HAP-1 (cell line): ENCODE measurements at regions not wholly inside any gene's neighbourhood (a gene's known extent, or its start where the extent isn't known, plus 50 kb on each side); places are given as distances from the start of the nearest gene placed in this dataset.
"Not testable (repeated sequence)": the region's sequence is repeated elsewhere in the genome, so short reads cannot be mapped to it uniquely, and the experiment has no call there.

Experiments
- DNase-seq, 2 experiments: peaks; one replicate each; pipeline ENCODE4 v3.0.0-alpha.2; 2016 to 2020; ENCODE audit warnings: low spot score in 2 of 2
- H3K27me3 ChIP-seq: fragments of 250-450 bp; sonication (Bioruptor Pico); 2 replicates; pipeline ENCODE4 v1.5.1; 2020; ENCODE audit warnings: low read depth, mild to moderate bottlenecking, moderate library complexity
- H3K36me3 ChIP-seq: fragments of 250-450 bp; sonication (Bioruptor Pico); replicated peaks from 2 replicates; pipeline ENCODE4 v1.5.1; 2020; ENCODE audit warnings: mild to moderate bottlenecking
- H3K4me1 ChIP-seq: fragments of 250-450 bp; sonication (Bioruptor Pico); 2 replicates; pipeline ENCODE4 v1.5.1; 2020; ENCODE audit warnings: mild to moderate bottlenecking
- H3K4me3 ChIP-seq: fragments of 250-450 bp; sonication (Bioruptor Pico); 2 replicates; pipeline ENCODE4 v1.5.1; 2020; ENCODE audit warnings: mild to moderate bottlenecking, moderate library complexity
- H3K9me3 ChIP-seq: fragments of 250-450 bp; sonication (Bioruptor Pico); 2 replicates; pipeline ENCODE4 v1.5.1; 2020; ENCODE audit warnings: mild to moderate bottlenecking, moderate library complexity
- in situ Hi-C: fragments of 300-500 bp; cut with MboI; formaldehyde crosslinking; loops from 3 replicates; pipeline ENCODE4 v1.14.3; 2020; ENCODE audit warnings: low sequenced_read_pairs, inconsistent platforms, mixed read lengths

DNA sequence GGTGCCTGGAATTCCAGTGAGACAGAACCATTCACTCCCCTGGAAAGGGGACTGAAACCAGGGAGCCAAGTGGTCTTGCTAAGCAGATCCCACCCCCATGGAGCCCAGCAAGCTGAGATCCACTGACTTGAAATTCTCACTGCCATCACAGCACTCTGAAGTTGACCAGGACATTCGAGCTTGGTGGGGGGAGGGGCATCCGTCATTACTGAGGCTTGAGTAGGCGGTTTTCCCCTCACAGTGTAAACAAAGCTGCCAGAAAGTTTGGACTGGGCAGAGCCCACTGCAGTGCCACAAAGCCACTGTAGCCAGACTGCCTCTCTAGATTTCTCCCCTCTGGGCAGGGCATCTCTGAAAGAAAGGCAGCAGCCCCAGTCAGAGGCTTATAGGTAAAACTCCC is 623.9 kb upstream of the CCDC179 start:
- in situ Hi-C loops, DNase-seq: not testable (repeated sequence)

DNA sequence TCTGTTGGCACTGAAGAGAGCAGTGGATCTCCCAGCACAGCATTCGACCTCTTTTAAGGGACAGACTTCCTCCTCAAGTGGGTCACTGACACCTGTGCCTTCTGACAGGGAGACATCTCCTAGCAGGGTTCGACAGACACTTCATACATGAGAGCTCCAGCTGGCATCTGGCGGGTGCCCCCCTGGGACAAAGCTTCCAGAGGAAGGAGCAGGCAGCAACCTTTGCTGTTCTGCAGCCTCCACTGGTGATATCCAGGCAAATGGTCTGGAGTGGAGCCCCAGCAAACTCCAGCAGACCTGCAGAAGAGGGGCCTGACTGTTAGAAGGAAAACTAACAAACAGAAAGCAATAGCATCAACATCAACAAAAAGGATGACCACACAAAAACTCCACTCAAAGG is 624.3 kb upstream of the CCDC179 start:
- H3K36me3 ChIP-seq, H3K27me3 ChIP-seq, DNase-seq, in situ Hi-C loops, H3K4me3 ChIP-seq, H3K9me3 ChIP-seq, H3K4me1 ChIP-seq: not testable (repeated sequence)

More for the DNA sequence above, 623.9 kb upstream of the CCDC179 start:
- H3K9me3 ChIP-seq, H3K4me1 ChIP-seq, H3K27me3 ChIP-seq, H3K4me3 ChIP-seq, H3K36me3 ChIP-seq: not testable (repeated sequence)

DNA sequence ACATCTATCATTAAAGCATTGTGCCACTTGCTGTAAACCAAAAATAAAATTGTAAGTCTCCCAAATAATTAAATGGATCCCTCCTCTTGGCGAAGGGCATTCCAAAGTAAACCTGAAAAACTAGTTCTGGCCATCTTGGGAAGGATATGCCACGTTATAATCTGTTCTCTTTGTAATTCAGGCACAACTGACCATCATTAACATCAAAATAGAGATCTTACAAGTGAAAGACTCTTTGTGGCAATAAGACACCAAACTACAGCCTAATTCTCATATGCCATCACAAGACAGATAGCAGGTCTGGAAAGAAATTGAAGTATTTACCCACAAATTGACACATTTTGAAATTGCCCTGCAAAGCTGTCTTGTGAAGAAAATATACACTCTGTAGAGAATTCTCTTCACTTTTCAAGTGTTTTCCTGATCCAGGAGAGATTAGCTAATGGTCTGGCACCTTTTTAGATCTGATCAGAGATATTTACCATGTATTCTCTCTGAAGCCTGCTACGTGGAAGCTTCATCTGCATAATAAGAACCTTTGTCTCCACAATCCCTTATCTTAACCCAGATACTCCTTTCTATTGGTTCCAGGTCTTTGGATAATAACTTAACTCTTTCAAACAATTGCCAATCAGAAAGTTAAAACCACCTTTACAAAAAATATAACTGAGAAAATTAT is 630.4 kb upstream of the CCDC179 start:
- in situ Hi-C loops, result no loop called here
- Histone ChIP-seq H3K4me1 (peaks cover 14% of the 10 kb centered on the region), H3K4me3 (no peak overlapping the region), H3K9me3 (peaks cover 8% of the 10 kb centered on the region; the same call in 1 of the 2 replicates), H3K36me3 (no peaks in the 10 kb centered on the region), H3K27me3 (no peaks in the 10 kb centered on the region)
- peak in 1 of 2 experiments; percentile 87 for DNase-seq

DNA sequence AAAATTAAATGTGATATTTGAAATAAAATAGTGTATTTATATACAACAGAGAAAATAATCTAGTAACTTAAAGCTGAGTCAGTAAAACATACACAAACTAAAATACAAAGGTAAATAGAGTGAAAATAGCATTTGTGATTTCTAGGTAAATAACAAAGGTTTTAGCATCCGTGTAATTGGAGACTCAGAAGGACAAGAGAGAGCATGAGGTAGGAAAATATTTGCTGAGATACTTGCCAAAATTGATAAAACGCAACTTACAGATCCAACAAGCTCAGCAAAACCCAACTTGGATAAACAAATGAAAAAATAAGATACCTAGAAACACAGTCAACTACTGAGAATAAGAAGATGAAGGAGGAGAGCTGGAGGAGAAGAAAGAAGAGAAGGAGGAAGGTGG is 634.7 kb upstream of the CCDC179 start:
- Histone ChIP-seq H3K4me1 (peaks cover 14% of the 10 kb centered on the region), H3K4me3 (no peak overlapping the region), H3K27me3 (no peaks in the 10 kb centered on the region), H3K9me3 (peaks cover 5% of the 10 kb centered on the region; the same call in 1 of the 2 replicates), H3K36me3 (no peaks in the 10 kb centered on the region)
- DNase-seq, result peak in 1 of 2 experiments; percentile 1
- in situ Hi-C loops, result no loop called here

DNA sequence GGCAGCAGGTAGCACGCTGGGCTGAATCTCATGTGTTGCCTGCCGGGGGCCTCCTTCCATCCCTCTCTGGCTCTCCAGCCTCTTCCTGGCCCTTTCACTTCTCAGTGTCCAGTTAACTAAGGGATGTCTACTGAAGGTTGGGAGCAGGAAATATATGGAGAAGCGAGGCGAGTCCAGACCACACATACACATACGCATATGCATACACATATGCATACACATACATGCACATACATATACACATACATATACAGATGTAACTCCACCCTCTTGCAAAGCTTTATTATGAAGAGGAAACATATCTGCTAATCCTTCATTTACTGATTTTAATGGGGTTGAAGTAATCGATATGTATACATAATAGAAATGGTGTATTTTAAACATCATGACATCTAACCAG is 636.1 kb upstream of the CCDC179 start:
- H3K4me3 ChIP-seq, result no peak overlapping the region
- peaks cover 5% of the 10 kb centered on the region; the same call in 1 of the 2 replicates for H3K9me3 ChIP-seq
- no peaks in the 10 kb centered on the region for H3K36me3 ChIP-seq
- in situ Hi-C loops, result no loop called here
- no peak for DNase-seq
- H3K27me3 ChIP-seq, result no peaks in the 10 kb centered on the region
- H3K4me1 ChIP-seq, result peaks cover 3% of the 10 kb centered on the region

DNA sequence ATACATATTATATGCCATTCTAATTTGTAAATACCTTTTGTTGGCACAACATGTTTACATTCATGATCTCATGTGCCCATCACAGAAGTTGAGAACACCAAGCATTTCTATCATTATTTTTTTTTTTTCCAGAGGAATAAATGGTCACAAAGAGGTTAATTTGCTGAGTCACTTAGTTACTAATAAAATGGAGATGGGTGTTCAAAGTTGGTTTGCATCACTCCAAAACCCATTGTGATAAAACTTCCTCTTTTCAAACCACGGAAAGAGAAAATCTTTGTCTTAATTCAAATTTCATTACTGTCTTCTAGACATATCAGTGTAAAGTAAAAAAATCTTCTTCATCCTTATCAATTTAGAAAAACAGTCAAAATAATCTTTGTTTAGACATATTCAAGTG is 636.8 kb upstream of the CCDC179 start:
- H3K9me3 ChIP-seq, result peaks cover 2% of the 10 kb centered on the region; the same call in 1 of the 2 replicates
- no peaks in the 10 kb centered on the region for H3K27me3 ChIP-seq
- H3K36me3 ChIP-seq, result no peaks in the 10 kb centered on the region
- DNase-seq, result no peak
- H3K4me1 ChIP-seq, result no peaks in the 10 kb centered on the region; the same call in 1 of the 2 replicates
- in situ Hi-C loops, result no loop called here
- H3K4me3 ChIP-seq, result no peak overlapping the region

DNA sequence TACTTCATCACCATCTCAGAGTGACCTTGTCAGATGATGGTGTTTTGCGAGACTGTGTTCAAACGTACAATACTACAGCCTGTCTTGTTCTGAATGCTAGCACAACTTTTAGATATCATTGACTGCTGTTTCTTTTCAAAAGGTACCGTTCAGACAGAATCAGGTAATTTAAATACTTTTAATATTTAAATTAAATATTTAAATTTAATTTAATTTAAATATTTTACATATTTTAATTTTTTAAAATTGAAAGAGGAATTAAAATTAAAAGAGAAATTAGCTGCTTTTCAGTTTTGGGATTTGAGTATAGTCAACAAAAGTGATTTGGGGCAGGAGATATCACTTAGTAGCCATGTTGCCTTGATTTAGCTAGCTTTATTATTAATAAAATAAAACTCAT is 642.1 kb upstream of the CCDC179 start:
- Histone ChIP-seq H3K4me3 (no peak overlapping the region), H3K4me1 (no peaks in the 10 kb centered on the region), H3K9me3 (no peaks in the 10 kb centered on the region), H3K27me3 (no peaks in the 10 kb centered on the region), H3K36me3 (no peaks in the 10 kb centered on the region)
- peak in 1 of 2 experiments; percentile 2 for DNase-seq
- in situ Hi-C loops, result no loop called here

DNA sequence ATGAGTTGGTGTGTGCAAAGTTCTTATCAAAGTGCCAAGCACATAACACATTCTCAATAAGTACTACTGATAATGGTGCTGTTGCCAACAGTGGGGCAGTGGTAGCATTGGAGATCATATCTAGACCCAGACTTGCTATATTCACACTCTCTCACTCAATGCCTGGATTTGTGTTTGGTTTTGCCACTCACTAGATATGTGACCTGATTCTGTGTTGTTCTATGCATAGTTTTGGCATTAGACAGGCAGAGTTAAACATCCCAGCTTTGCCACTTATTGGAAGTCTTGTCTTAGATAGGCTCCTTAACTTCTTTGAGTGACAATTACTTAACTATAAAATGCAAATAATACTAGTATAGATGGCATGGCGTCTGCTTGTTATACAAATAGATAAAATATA is 642.6 kb upstream of the CCDC179 start:
- H3K4me3 ChIP-seq, result no peak overlapping the region
- in situ Hi-C loops, result no loop called here
- no peaks in the 10 kb centered on the region for H3K9me3 ChIP-seq
- no peaks in the 10 kb centered on the region for H3K27me3 ChIP-seq
- H3K4me1 ChIP-seq, result no peaks in the 10 kb centered on the region
- DNase-seq, result no peak
- no peaks in the 10 kb centered on the region for H3K36me3 ChIP-seq

DNA sequence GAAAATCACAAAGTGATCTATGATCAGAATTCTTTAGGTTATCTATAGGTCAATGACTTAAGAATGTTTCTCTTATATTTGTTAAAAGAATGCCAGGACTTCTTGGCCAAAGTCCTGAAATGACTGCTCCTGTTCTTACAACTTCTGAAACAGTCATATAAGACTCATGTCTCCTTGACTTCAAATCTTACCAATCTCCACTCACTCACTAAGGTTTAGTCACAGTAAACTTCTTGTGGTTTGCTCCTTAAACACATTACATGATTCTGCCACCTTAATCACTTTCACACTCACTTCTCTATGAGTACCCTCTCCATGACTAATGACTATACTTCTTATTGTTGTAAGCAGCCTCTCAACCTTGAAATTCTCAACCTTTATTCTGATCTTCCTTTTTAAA is 648.7 kb upstream of the CCDC179 start:
- Histone ChIP-seq H3K27me3 (no peaks in the 10 kb centered on the region), H3K4me3 (no peak overlapping the region)
- in situ Hi-C loops, result no loop called here

DNA sequence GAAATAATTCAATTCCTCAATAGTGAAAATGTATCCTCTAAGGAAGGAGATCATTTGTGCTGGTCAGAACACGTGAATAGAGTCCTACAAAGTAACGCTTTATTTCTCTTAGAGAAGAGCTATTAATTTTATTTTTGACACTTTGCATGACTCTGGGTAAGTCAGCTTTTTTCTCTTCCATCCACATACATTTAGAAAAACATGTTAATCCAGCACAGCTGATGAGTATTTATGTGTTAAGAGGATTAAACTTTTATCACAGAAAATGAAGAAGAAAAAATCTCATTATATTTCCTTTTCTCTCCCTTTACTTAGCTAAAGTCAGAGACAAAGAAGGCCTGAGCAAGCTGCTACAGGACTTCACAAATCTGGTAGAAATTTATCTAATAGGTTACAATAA is 649.5 kb upstream of the CCDC179 start:
- Histone ChIP-seq H3K9me3 (no peaks in the 10 kb centered on the region), H3K36me3 (no peaks in the 10 kb centered on the region), H3K4me1 (peaks cover 8% of the 10 kb centered on the region), H3K27me3 (no peaks in the 10 kb centered on the region), H3K4me3 (no peak overlapping the region)
- in situ Hi-C loops, result no loop called here
- DNase-seq, result peak in 1 of 2 experiments; percentile 87

More for the DNA sequence above, 648.7 kb upstream of the CCDC179 start:
- peak in 1 of 2 experiments; percentile 10 for DNase-seq
- Histone ChIP-seq H3K9me3 (no peaks in the 10 kb centered on the region), H3K4me1 (peaks cover 8% of the 10 kb centered on the region), H3K36me3 (no peaks in the 10 kb centered on the region)

DNA sequence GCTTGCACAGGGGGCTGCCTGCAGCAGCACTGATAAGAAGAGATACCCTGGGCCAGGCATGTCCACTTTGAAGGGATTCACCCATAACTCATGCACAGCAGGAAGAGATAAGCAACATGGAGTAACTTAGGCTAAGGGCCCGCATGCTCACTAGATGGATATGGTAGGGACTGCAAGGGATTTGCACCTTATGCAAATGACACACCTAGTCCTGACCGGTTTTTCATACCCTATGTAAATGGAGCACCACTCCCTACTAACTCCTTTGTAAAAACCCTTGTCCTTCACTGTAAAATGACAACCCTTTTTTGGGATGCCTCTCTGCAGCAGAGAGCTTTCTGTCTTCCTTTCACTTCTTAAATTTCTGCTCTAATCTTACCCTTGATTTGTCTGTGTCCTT is 658.9 kb upstream of the CCDC179 start:
- H3K4me1 ChIP-seq, result peaks cover 3% of the 10 kb centered on the region; the same call in 1 of the 2 replicates
- no peaks in the 10 kb centered on the region for H3K9me3 ChIP-seq
- no peaks in the 10 kb centered on the region for H3K27me3 ChIP-seq
- H3K36me3 ChIP-seq, result no peaks in the 10 kb centered on the region
- H3K4me3 ChIP-seq, result no peak overlapping the region
- DNase-seq, result no peak
- in situ Hi-C loops, result no loop called here

DNA sequence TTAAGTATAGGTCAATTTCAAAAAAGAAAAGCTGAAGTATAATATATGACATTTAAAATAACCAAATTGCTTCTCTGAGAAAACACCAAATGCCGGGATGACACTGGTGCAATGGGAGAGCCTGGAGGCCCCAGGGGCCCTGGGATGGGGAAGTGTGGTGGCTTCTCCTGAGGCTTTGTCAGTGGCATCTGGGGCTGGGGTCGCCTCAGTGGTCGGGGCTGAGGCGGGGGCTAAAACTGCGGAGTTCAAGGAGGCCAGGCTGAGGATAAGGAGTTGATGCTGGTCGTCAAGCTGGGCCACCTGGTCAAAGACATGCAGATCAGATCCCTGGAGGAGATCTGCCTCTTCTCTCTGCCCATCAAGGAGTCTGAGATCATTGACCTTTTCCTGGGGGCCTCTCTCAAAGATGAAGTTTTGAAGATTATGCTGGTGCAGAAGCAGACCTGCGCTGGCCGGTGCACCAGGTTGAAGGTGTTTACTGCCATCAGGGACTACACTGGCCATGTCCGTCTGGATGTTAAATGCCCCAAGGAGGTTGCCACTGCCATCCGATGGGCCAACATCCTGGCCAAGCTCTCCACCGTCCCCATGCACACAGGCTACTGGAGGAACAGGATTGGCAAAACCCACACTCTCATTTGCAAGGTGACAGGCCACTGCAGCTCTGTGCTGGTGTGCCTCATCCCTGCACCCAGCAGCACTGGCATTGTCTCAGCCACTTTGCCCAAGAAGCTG is 660.1 kb upstream of the CCDC179 start:
- Histone ChIP-seq H3K27me3 (no peaks in the 10 kb centered on the region), H3K36me3 (no peaks in the 10 kb centered on the region), H3K4me3 (no peak overlapping the region), H3K4me1 (peaks cover 3% of the 10 kb centered on the region; the same call in 1 of the 2 replicates), H3K9me3 (no peaks in the 10 kb centered on the region)
- in situ Hi-C loops, result no loop called here
- no peak for DNase-seq

DNA sequence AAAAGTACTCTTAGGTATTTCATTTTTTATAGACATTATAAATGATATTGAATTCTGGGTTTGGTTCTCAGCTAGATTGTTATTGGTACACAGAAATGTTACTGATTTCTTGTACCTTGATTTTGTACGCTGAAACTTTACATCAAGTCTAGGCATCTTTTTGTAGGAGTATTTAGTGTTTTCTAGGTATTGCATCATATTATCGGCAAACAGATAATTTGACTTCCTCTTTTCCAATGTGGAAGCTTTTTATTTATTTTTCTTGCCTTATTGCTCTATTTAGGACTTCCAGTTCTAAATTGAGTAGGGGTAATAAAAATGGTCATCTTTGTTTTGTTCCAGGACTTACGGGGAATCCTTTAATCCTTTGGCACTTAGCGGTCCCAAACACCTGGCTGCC is 676.6 kb upstream of the CCDC179 start:
- in situ Hi-C loops, result no loop called here
- H3K9me3 ChIP-seq, result peaks cover 3% of the 10 kb centered on the region; the same call in 1 of the 2 replicates
- no peak for DNase-seq
- no peaks in the 10 kb centered on the region for H3K36me3 ChIP-seq
- H3K27me3 ChIP-seq, result no peaks in the 10 kb centered on the region
- H3K4me1 ChIP-seq, result peaks cover 10% of the 10 kb centered on the region; the same call in 1 of the 2 replicates
- H3K4me3 ChIP-seq, result no peak overlapping the region

DNA sequence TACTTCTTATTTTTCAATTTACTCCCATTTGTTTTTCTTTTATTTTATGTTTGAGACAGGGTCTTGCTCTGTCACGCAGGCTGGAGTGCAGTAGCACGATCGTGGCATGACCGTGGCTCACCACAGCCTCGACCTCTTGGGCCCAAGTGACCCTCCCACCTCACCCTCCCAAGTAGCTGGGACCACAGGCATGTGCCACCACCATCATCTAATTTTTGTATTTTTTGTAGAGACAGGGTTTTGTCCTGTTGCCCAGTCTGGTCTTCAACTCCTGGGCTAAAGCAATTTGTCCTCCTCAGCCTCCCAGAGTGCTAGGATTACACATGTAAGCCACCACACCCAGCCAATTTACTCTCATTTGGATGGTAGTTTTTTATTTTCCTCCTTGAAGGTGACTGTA is 679.3 kb upstream of the CCDC179 start:
- H3K4me1 ChIP-seq, result peaks cover 19% of the 10 kb centered on the region
- in situ Hi-C loops, result no loop called here
- H3K27me3 ChIP-seq, result no peaks in the 10 kb centered on the region
- H3K36me3 ChIP-seq, result no peaks in the 10 kb centered on the region
- peaks cover 3% of the 10 kb centered on the region; the same call in 1 of the 2 replicates for H3K9me3 ChIP-seq
- no peak overlapping the region for H3K4me3 ChIP-seq
- DNase-seq, result no peak
